LHCN-M2 (cell line): ENCODE measurements at regions not wholly inside any gene's neighbourhood (a gene's known extent, or its start where the extent isn't known, plus 50 kb on each side); places are given as distances from the start of the nearest gene placed in this dataset.
"Not testable (repeated sequence)": the region's sequence is repeated elsewhere in the genome, so short reads cannot be mapped to it uniquely, and the experiment has no call there.

Source experiments
- DNase-seq: peaks from one replicate; pipeline ENCODE4 v3.0.0-alpha.2; 2012; ENCODE audit warnings: low read depth

DNA sequence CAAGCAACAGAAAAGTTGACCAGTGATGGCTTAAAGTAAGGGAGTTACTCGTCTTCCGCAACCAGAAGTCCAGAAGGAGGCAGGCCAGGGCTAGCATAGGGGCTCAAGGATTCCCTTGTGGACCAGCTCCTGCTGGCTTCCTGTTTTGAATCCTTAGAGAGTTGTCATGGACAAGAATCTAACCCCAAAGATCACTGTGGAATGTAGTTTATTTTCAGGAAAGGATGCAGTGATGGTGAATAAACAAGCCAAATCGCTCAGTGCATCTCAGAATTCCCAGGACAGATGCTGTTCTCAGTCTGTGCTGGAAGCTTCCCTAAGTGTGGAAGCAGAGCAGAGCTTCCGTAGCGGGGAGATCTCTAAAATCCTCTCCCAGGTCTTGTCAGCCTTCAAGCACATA is 311.3 kb downstream of the C12orf75 start:
- no peak for DNase-seq

DNA sequence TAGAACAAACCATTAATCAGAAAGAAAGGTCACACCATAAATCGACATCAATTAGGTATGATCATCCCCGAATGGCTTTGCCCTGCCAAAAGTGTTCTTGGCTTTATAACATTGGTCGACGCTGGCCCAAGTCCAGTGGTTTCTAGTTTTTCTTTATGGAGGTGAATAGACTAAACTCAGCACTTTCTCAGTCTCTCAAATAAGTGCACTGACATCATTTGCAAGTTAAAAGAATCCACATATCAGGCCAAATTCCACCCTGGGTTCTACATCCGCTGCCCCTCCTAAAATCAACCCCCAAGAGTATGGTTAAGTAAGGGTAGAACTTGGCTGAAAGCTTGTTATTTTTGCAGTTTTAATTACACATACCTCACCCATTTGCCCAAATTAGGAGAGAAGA is 314.3 kb downstream of the C12orf75 start:
- no peak for DNase-seq

DNA sequence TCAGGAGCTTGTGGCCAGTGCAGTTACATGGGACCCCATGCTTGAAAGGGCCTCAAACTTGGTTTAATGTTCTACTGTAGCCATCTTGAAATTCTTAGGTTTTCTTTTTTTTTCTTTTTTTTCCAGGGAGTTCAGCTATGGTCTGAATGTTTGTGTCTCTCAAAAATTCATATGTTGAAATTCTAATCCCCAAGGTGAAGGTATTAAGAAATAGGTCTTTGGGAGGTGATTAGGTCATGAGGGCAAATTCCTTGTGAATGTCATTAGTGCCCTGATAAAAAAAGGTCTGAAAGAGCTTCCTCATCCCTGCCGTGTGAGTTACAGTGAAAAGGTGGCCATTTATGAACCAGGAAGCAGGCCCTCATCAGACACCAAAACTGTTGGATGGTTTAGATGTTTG is 324.1 kb downstream of the C12orf75 start:
- no peak for DNase-seq

DNA sequence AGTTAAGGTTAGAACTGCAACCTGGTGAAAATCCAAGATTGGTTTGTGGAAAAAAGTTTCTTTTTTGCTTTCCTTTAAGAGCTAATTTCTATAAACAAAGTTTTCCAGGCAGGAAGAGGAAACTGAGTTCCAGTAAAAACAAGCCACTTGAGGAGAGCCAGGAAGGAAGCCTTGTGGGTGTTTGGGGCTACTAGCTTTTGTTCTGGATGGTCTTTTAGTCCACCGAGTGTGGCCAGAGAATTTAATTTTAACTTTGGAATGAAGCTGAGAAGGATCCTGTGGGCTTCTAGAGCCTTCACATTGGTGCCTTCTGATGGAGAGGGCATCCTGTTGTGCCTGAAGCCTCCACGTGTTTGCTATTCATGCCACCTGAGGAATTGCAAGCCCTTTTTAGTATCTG is 327.9 kb downstream of the C12orf75 start:
- DNase-seq = no peak

DNA sequence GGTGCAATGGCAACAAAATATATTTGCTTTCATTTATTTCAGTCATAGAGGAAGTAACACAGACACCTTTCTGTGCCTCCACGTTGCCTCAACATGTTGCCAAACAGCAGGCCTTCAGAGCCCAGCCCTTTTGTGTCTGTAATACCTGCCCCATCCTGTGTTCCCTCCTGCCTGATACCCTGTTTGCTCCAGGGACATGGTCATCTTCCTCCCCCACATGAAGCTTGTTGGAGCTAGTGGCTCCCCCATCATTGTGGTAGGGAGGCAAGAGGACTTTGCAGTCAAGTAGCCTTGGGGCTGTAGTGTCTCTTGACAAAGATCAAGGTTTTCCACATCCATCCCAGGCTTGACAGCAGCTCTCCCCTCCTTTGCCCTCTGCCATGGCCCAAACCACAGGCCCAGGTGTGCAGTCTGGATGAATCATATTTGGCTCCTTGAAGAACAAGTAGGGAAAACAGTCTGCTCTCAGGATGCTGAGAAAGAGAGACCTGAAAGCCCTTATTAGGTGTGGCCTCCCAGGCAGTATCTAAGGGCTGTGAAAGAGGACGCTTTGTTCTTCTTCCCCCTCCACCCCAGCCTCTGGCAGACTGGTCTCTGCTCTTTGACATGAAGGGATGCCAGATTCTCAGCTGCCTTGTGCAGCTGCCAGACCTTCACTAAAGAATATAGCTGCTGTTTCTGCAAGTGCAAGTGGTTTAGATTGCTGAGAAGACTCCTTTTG is 329.0 kb downstream of the C12orf75 start:
- no peak for DNase-seq

DNA sequence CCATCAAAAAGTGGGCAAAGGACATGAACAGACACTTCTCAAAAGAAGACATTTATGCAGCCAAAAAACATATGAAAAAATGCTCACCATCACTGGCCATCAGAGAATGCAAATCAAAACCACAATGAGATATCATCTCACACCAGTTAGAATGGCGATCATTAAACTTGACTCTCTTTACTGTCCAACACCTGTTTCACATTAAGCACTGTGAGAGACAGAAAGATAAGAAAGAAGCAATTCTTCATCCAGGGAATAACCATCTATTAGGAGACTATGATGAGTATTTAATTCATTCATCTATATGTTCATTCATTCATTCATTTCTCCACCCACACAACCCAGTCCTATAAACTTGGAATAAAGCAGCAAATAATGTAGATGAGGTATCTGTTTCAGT is 334.3 kb downstream of the C12orf75 start:
- DNase-seq = not testable (repeated sequence)

DNA sequence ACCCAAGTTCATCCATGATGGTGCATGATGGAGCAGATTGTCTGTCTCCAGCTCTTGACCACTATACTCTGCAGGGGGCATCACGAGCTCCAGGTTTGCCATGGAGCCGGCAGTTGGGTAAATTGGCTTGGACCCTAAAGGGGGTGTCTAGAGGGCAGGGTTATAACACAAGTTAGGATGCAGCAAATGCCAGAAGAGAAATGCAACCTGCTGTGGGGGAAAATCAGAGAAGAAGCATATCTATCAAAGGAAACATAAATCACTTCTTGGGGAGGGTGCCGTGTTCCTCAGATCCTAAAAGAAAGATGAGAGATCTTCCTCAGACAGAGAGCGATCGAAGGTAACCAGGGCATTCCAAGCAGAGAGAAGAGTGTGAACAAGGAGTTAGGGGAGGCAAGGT is 334.9 kb downstream of the C12orf75 start:
- no peak for DNase-seq

DNA sequence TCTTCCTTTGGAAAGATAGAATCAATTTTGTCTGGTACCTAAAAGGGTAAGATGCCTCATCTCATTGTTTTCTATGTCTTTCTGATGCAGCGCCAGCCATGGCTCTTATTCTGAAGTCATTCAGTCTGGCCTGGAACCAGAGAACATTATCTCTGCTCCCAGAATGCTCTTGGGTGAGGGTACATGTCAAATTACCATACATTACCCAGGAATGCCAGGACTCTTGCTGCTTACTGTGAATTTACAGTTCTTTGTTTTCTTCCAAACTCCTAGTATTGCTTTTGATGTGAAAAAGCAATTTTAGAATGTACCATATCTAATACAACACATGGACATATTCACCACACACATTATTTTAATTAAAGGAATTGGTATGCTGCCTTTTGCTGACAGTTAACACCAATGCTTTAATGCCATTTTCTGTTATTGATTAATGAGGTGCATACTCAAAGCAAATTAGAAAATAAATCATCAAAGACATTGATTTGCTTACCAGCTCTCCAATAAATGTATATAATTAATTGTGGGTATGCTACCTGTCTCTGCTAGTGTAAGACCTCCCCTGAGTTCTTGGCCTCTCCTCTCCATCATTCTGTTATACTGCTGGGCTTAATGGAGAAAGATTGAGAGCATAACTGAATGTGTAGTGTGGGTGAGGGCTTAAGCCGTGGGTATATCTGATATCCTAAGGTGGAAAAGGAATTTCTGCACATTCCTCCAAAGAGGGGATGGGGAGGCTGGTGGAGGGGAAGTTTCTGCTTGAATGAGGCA is 337.7 kb downstream of the C12orf75 start:
- DNase-seq = no peak

DNA sequence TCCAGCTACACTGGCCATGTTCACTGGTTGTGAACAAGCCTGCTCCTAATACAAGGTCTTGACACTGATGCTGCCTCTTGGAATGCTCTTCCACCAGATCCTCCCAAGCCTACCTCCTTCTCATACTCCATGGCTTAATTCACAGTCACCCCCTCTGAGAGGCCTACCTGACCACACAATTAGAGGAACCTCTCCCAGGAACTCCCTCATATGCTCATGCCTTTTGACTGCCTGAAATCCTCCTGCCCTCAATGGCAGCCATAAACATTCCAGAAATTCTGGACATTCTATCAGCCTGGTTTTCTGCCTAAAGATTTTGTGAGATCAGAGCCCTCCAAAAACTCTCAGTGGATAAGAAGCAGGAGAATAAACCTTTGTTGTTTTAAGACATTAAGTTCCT is 340.2 kb downstream of the C12orf75 start:
- no peak for DNase-seq

DNA sequence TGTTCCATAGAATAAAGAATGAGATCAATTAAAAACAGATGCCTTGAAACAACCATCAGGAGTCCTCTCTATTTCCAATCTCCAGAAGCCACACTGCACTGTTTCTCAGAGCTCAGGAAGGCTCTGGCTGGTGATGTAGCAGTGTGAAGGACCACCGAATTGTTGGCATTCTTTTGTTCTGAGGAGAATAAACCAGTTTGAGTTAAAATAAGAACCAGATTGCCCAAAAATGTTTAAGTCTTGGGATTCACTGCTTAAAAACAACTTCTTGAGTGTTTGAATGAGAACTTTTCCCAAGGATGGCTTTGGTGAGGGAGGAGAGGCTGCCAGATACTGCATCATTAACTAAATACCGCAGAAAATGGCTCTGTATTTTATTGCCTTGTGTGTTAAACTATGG is 341.2 kb downstream of the C12orf75 start:
- no peak for DNase-seq

DNA sequence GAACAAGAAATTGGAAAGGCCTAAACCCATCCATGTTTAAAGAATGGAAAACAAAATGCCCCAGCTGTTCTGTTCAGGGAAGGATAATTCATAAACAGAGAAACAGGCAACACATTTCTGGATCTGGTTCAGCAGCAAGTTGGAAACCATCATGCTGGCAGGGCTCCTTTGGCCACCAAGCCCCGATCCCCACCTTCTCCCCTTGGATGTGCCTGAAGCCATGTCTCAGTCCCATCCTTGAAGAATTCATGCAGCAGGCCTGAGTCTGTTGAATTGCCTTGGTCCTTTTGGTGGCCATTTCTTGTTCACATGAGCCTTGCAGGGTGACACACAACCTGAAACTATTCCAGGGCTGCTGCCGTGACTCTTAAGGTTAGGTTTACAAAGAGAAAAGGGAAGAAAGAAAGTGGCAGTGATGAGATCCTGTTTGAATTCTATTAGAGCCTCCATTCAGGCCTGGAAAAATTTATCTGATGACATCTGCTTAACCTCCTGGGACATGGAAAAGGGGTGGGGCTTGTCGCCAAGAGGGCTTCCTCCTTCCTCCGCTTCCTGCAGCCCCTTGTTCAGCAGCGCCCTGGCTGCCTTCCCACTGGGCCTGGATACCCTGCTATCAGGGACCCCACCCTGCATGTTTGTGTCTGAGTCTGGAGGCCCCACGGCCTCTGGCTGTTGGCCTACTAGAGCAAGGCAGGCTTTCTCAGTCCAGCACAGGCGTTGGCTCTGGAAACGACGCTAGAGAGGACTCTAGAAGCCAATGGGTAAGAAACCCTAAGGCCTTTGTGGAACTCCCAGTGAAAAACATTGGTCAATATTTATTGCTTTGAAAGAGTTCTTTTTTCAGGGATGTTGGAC is 341.9 kb downstream of the C12orf75 start:
- no peak for DNase-seq

DNA sequence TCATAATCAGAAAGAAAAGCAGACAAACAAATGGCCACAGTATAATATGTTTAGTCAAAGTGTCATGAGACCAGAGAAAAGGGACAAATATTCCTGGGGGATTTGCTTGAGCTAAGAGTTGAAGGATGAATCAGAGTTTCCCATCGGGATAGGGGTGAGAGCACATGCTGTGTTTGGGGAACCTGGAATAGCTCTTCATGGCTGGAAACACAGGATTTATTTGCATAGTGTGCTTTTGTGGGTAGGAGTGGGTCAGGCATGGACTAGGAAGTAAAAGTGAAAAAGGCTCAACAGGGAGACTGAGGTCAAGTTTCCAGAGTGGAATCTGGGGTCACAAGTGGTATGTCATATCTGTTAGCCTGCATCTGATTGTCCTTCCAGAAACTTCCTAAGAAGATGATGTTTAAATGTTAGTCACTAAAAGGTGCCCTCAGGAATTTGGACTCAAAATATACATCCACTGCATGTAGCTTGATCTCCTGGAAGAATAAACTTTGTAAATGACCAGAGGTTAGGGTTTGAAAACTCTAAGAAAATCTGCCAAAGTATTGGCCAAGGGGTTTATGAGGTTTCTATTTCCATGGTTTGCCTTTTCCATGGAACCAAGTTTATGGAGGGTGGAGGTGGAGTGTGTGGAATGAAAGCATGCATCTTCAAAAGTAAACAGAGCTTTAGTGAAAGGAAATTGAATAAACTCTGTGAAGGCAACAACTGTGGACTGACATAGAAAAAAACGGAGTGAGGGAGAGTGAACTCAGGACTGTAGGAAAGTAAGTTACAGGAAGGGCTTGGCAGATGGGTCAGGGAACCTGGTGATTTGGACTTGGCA is 344.6 kb downstream of the C12orf75 start:
- DNase-seq = no peak

DNA sequence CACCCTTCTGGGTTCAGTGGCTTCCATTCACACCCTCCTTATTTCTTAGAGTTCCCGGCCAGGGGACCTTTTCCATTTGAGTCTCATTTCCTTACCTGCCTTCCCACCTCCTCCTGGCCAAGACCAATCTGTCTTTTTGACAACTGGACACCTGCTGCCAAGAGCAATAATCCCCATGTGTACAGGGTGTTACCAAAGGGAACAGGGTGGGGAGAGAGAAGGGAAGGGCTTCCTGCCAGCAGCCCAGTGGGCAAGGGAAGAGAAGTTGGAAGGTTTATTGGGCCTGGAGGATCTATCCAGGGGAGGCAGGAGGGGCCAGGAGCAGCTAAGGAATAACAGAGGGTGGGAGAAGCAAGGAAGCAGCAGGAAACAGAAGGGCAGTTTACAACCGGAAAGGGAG is 346.2 kb downstream of the C12orf75 start:
- no peak for DNase-seq

DNA sequence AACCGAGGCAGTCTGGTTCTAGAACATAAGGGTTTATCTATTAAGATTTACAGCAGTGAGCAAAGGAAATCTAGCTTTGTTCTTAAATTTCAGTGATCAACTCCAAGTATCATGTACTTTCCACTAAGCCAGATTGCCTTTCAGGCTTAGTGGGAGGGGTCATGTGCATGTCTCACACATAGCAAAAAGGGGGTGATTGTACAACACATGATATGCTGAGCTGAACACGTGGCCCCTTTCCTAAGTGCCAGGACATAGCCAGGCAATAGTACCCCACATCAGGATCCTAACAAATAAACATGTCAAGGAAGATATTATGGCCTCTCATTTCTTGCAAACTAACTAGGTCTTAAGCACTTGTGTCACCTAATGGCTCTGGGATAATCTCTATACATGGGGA is 347.2 kb downstream of the C12orf75 start:
- DNase-seq = no peak

DNA sequence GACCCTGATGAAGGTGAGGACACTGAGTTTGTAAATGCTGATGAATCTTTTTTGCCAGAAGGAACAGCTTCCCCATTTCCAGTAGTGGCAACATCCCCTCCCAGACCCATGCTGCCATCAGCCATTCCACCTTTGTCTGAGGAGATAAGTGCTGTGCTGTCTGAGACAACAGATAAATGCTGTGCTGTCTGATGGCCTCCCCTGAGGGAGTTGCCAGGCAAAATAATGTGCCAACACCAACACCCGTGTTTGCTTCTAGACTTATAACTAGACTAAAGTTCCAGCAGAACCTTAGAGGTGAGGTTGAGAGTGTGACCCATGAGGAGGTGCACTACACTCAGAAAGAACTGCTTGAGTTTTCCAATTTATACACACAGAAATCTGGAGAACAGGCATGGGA is 349.5 kb downstream of the C12orf75 start:
- DNase-seq = no peak

DNA sequence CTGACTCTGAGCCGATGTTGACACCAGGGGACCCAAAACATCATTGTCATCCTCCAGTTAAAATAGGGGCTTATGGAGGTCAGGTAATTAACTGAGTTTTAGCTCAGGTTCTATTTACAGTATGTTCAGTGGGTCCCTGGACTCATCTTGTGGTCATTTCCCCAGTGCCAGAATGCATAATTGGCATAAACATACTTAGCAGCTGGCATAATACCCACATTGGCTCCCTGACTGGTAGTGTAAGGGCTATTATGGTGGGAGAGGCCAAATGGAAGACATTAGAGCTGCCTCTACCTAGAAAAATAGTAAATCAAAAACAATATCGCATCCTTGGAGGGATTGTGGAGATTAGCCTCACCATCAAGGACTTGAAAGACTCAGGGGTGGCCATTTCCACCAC is 350.9 kb downstream of the C12orf75 start:
- DNase-seq = no peak

DNA sequence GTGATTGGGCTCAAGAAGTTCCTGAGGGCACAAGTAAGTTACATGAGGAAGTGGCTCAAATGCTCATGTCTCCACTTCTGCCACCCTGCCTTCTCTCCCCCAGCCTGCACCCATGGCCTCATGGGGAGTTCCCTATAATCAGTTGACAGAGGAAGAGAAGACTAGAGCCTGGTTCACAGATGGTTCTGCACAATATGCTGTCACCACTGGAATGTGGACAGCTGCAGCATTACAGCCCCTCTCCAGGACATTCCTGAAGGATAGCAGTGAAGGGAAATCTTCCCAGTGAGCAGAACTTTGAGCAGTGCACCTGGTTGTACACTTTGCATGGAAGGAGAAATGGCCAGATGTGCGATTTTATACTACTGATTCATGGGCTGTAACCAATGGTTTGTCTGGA is 352.3 kb downstream of the C12orf75 start:
- peak; percentile 36 for DNase-seq

DNA sequence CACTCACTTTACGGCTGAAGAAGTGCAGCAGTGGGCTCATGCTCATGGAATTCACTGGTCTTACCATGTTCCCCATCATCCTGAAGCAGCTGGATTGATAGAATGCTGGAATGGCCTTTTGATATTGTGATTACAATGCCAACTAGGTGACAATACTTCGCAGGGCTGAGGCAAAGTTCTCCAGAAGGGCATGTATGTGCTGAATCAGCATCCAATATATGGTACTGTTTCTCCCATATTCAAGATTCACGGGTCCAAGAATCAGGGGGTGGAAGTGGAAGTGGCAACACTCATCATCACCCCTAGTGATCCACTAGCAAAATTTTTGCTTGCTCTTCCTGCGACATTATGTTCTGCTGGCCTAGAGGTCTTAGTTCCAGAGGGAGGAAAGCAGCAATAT is 353.3 kb downstream of the C12orf75 start:
- DNase-seq = not testable (repeated sequence)

DNA sequence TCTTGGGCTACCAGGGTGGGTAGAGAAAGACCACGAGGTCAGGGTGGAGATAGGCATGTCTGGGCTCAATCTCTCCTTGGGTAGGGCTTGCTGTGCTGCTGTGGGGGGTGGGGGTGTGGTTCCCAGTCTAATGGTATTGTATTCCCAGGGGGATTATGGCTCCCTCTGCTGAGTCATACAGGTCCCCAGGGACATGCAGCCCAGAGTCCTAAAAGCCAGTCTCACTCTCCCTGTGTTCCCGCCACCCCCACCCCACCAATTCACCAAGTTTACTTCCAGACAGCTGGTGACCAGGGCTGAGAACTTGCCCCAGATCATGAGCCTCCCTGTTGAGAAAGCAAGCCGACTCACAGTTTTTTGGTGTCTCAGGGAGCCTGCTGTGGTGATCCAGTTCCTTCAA is 367.6 kb downstream of the C12orf75 start:
- DNase-seq = no peak

DNA sequence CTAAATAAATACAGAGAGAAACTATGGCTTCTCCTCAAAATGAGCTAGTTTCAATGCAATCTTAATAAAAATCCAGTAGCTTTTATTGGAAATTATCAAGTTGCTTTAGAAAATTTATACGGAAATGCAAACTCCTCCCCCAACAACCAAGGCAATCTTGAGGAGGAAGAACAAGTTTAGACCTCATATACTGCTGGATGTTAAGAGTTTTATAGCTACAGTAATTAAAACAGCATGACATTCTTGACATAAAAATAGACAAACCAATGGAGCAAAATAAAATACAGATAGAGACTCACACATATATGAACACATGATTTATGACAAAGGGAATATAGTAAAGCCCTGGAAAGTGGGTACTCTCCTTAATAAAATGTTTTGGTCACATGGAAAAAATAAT is 368.7 kb downstream of the C12orf75 start:
- DNase-seq = no peak

DNA sequence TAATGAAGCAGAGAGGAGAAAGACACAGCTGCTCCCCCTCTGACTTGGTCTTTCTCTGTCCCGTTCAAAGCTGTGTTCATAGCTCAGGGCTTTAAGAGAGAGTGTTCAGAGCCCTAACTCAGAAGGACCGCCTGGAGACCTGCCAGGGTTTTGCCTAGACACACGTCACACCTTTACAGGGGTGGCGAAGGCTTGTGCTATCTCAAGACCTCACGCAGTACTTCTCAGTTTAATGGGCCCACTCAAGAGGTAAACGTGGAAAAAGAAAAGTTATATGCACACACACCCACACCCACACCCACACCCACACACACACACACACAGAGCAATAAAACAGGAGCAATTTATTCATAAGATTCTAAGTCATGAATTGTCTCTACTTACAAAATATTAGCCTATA is 374.3 kb downstream of the C12orf75 start:
- no peak for DNase-seq

DNA sequence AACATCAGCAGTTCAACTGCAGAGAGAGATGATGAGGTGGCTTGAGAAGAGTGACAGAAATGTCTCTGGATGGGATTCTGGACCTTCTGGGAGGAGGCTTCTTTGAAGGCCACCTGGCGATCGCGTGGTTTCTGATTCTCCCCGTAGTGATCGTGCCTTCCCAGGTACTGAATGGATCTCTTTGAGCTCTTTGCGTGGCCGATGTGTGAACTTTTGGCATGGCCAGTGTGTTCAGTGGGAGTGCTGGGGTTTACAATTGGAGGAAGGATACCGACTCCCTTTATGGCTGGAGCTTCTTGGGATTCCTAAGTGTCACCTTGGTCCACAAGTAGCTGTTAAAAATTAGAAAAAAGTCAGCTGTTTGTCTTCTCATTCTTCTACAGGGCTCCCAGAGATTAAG is 374.7 kb downstream of the C12orf75 start:
- DNase-seq = no peak
